ENCODE measurements at regions not wholly inside any gene's neighbourhood (a gene's known extent, or its start where the extent isn't known, plus 50 kb on each side); places are given as distances from the start of the nearest gene placed in this dataset.

- no peak for TF ChIP-seq POLR2AphosphoS5 (IDR thresholded peaks at IDR 0.05; ENCODE audit: low read depth, low read length)
- no peak for TF ChIP-seq POLR2A (IDR thresholded peaks at IDR 0.05; ENCODE audit: low read depth, low read length)
Observed at GRCh38 chr1:29709704-29710280, 473.5 kb downstream of the PTPRU start.
